HPDE6-E6E7 (cell line): ENCODE measurements at regions not wholly inside any gene's neighbourhood (a gene's known extent, or its start where the extent isn't known, plus 50 kb on each side); places are given as distances from the start of the nearest gene placed in this dataset.
"Not testable (repeated sequence)": the region's sequence is repeated elsewhere in the genome, so short reads cannot be mapped to it uniquely, and the experiment has no call there.

ENCODE experiments used
- DNase-seq: peaks from one replicate; pipeline ENCODE4 v3.0.0; 2011; ENCODE audit warnings: missing footprints; ENCODE audit errors: extremely low spot score

- no peak for DNase-seq
Observed at GRCh38 chr4:94014484-94015136, 186.1 kb downstream of the ATOH1 start.

GRCh38 chr4:94015956-94016355 is 187.4 kb downstream of the ATOH1 start:
- no peak for DNase-seq

GRCh38 chr4:94032754-94033153 is 174.9 kb upstream of the SMARCAD1 start:
- no peak for DNase-seq

GRCh38 chr4:94036964-94037363 is 170.7 kb upstream of the SMARCAD1 start:
- DNase-seq = peak; percentile 3

GRCh38 chr4:94038195-94038594 is 169.5 kb upstream of the SMARCAD1 start:
- DNase-seq = no peak

- no peak for DNase-seq
Observed at GRCh38 chr4:94039226-94039625, 168.4 kb upstream of the SMARCAD1 start.

- DNase-seq = not testable (repeated sequence)
Observed at GRCh38 chr4:94044471-94044870, 163.2 kb upstream of the SMARCAD1 start.

- no peak for DNase-seq
Observed at GRCh38 chr4:94063084-94063483, 144.6 kb upstream of the SMARCAD1 start.

- DNase-seq = no peak
Observed at GRCh38 chr4:94068753-94069719, 138.6 kb upstream of the SMARCAD1 start.

- DNase-seq = no peak
Observed at GRCh38 chr4:94076498-94076897, 131.2 kb upstream of the SMARCAD1 start.

- no peak for DNase-seq
Observed at GRCh38 chr4:94084155-94084554, 123.5 kb upstream of the SMARCAD1 start.

GRCh38 chr4:94099141-94099540 is 108.5 kb upstream of the SMARCAD1 start:
- DNase-seq = not testable (repeated sequence)

GRCh38 chr4:94112644-94113043 is 95.0 kb upstream of the SMARCAD1 start:
- no peak for DNase-seq

GRCh38 chr4:94115687-94116086 is 92.0 kb upstream of the SMARCAD1 start:
- no peak for DNase-seq

- DNase-seq = no peak
Observed at GRCh38 chr4:94116842-94117241, 90.8 kb upstream of the SMARCAD1 start.

- DNase-seq = no peak
Observed at GRCh38 chr4:94126669-94127068, 81.0 kb upstream of the SMARCAD1 start.

- DNase-seq = peak; percentile 31
Observed at GRCh38 chr4:94127707-94128328, 79.8 kb upstream of the SMARCAD1 start.

- DNase-seq = no peak
Observed at GRCh38 chr4:94131212-94131611, 76.5 kb upstream of the SMARCAD1 start.

GRCh38 chr4:94135701-94136100 is 72.0 kb upstream of the SMARCAD1 start:
- no peak for DNase-seq

GRCh38 chr4:94139931-94140612 is 67.6 kb upstream of the SMARCAD1 start:
- DNase-seq = no peak

GRCh38 chr4:94141001-94141400 is 66.7 kb upstream of the SMARCAD1 start:
- DNase-seq = no peak

- DNase-seq = not testable (repeated sequence)
Observed at GRCh38 chr4:94148052-94148451, 59.6 kb upstream of the SMARCAD1 start.
